Muscle of leg (tissue), 3 donors: ENCODE measurements at regions not wholly inside any gene's neighbourhood (a gene's known extent, or its start where the extent isn't known, plus 50 kb on each side); places are given as distances from the start of the nearest gene placed in this dataset.

Source experiments
- DNase-seq: peaks from one replicate; pipeline ENCODE4 v3.0.0; 2013
- H3K27ac ChIP-seq: one replicate; pipeline ENCODE4 v1.5.1; 2013; ENCODE audit warnings: mild to moderate bottlenecking, low read length, control low read depth
- H3K27me3 ChIP-seq: one replicate; pipeline ENCODE4 v1.6.1; 2013; ENCODE audit warnings: low read length; ENCODE audit not compliant: control insufficient read depth, insufficient read depth
- H3K36me3 ChIP-seq: one replicate; pipeline ENCODE4 v1.6.1; 2013; ENCODE audit warnings: low read length; ENCODE audit not compliant: control insufficient read depth, insufficient read depth
- H3K4me1 ChIP-seq: one replicate; pipeline ENCODE4 v1.6.1; 2013; ENCODE audit warnings: low read length; ENCODE audit not compliant: control insufficient read depth, insufficient read depth
- H3K4me3 ChIP-seq: one replicate; pipeline ENCODE4 v1.5.1; 2013; ENCODE audit warnings: low read length, control low read depth
- H3K9me3 ChIP-seq: replicated peaks from 2 replicates; pipeline ENCODE4 v1.6.1; 2013; ENCODE audit warnings: low read depth, low read length; ENCODE audit not compliant: control insufficient read depth
- WGBS: methylation state at CpG from one replicate; pipeline ENCODE4 v1.1.5; 2013; ENCODE audit warnings: missing lambda C conversion rate; ENCODE audit not compliant: insufficient coverage; 5-methylcytosine and 5-hydroxymethylcytosine counted together

GRCh38 chr1:67892476-67893125, 59.3 kb upstream of the GNG12 start:
- H3K27me3 ChIP-seq = no peaks in the 10 kb centered on the region
- H3K27ac ChIP-seq = peak overlapping the region; percentile 54
- H3K9me3 ChIP-seq = no peaks in the 10 kb centered on the region
- DNase-seq = peak; percentile 93
- H3K36me3 ChIP-seq = no peaks in the 10 kb centered on the region
- no CpG with 5 or more reads among the region's 3 CpGs for WGBS
- H3K4me1 ChIP-seq = peaks cover 5% of the 10 kb centered on the region
- H3K4me3 ChIP-seq = no peak overlapping the region

- H3K9me3 ChIP-seq = no peaks in the 10 kb centered on the region
- no peaks in the 10 kb centered on the region for H3K27me3 ChIP-seq
- H3K36me3 ChIP-seq = no peaks in the 10 kb centered on the region
- WGBS = no CpG with 5 or more reads among the region's 1 CpG
- no peak overlapping the region for H3K4me3 ChIP-seq
- DNase-seq = peak; percentile 40
- H3K27ac ChIP-seq = no peak overlapping the region
- peaks cover 2% of the 10 kb centered on the region for H3K4me1 ChIP-seq
Measured at GRCh38 chr1:67890857-67891256, 57.6 kb upstream of the GNG12 start.

GRCh38 chr1:67889953-67890567, 56.8 kb upstream of the GNG12 start:
- Histone ChIP-seq H3K9me3 (no peaks in the 10 kb centered on the region), H3K4me3 (no peak overlapping the region), H3K4me1 (peaks cover 2% of the 10 kb centered on the region), H3K27me3 (no peaks in the 10 kb centered on the region), H3K36me3 (no peaks in the 10 kb centered on the region), H3K27ac (no peak overlapping the region)
- DNase-seq = peak; percentile 80

GRCh38 chr1:67889466-67889865, 56.2 kb upstream of the GNG12 start:
- DNase-seq = no peak
- no peaks in the 10 kb centered on the region for H3K27me3 ChIP-seq
- H3K4me3 ChIP-seq = no peak overlapping the region
- H3K36me3 ChIP-seq = no peaks in the 10 kb centered on the region
- no peak overlapping the region for H3K27ac ChIP-seq
- no CpG with 5 or more reads among the region's 1 CpG for WGBS
- peaks cover 2% of the 10 kb centered on the region for H3K4me1 ChIP-seq
- H3K9me3 ChIP-seq = no peaks in the 10 kb centered on the region

- H3K36me3 ChIP-seq = no peaks in the 10 kb centered on the region
- no peak overlapping the region for H3K27ac ChIP-seq
- no peak overlapping the region for H3K4me3 ChIP-seq
- no peaks in the 10 kb centered on the region for H3K9me3 ChIP-seq
- peaks cover 2% of the 10 kb centered on the region for H3K4me1 ChIP-seq
- WGBS = no CpG with 5 or more reads among the region's 6 CpGs
- DNase-seq = peak; percentile 11
- H3K27me3 ChIP-seq = no peaks in the 10 kb centered on the region
Measured at GRCh38 chr1:67888216-67889106, 55.2 kb upstream of the GNG12 start.

- peak; percentile 57 for DNase-seq
- Histone ChIP-seq H3K27me3 (no peaks in the 10 kb centered on the region), H3K27ac (no peak overlapping the region), H3K36me3 (no peaks in the 10 kb centered on the region), H3K4me1 (peaks cover 2% of the 10 kb centered on the region), H3K4me3 (no peak overlapping the region), H3K9me3 (no peaks in the 10 kb centered on the region)
- WGBS = no CpG with 5 or more reads among the region's 2 CpGs
Measured at GRCh38 chr1:67887146-67887545, 53.9 kb upstream of the GNG12 start.

- H3K27ac ChIP-seq = no peak overlapping the region
- H3K4me1 ChIP-seq = peaks cover 2% of the 10 kb centered on the region
- H3K36me3 ChIP-seq = no peaks in the 10 kb centered on the region
- DNase-seq = no peak
- H3K9me3 ChIP-seq = no peaks in the 10 kb centered on the region
- no peaks in the 10 kb centered on the region for H3K27me3 ChIP-seq
- H3K4me3 ChIP-seq = no peak overlapping the region
- WGBS = no CpG with 5 or more reads among the region's 2 CpGs
Measured at GRCh38 chr1:67886076-67886475, 52.8 kb upstream of the GNG12 start.

- Histone ChIP-seq H3K4me1 (no peaks in the 10 kb centered on the region), H3K27me3 (no peaks in the 10 kb centered on the region), H3K4me3 (no peak overlapping the region), H3K36me3 (no peaks in the 10 kb centered on the region), H3K27ac (no peak overlapping the region), H3K9me3 (no peaks in the 10 kb centered on the region)
- no peak for DNase-seq
- WGBS = 100% methylated on average over 1 of the region's 2 CpGs
Measured at GRCh38 chr1:67883069-67883468, 49.8 kb upstream of the GNG12 start.
